ENCODE measurements at regions not wholly inside any gene's neighbourhood (a gene's known extent, or its start where the extent isn't known, plus 50 kb on each side); places are given as distances from the start of the nearest gene placed in this dataset.

DNA sequence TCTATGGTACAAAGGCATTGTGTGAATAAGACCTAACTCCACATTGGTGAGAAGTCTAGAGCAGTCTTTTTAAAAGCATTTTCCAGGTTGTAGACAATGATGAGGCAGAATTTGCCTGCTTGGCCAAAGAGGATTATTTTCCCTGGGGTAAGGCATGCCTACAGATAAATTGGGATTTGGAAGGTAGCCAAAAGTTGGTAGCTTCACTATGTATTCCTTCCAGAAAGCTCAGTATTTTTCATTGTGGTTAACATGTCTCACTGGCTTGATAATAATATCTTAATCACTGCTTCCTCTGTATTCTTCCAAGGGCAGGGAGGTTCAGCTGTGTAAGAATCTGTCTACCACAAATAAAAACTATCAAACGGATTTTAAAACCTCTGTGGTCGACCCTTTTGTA is 590.8 kb upstream of the PRMT6 start:
- no peak overlapping the region for H3K27ac ChIP-seq (replicated peaks)
- TF ChIP-seq, protein P1, sequence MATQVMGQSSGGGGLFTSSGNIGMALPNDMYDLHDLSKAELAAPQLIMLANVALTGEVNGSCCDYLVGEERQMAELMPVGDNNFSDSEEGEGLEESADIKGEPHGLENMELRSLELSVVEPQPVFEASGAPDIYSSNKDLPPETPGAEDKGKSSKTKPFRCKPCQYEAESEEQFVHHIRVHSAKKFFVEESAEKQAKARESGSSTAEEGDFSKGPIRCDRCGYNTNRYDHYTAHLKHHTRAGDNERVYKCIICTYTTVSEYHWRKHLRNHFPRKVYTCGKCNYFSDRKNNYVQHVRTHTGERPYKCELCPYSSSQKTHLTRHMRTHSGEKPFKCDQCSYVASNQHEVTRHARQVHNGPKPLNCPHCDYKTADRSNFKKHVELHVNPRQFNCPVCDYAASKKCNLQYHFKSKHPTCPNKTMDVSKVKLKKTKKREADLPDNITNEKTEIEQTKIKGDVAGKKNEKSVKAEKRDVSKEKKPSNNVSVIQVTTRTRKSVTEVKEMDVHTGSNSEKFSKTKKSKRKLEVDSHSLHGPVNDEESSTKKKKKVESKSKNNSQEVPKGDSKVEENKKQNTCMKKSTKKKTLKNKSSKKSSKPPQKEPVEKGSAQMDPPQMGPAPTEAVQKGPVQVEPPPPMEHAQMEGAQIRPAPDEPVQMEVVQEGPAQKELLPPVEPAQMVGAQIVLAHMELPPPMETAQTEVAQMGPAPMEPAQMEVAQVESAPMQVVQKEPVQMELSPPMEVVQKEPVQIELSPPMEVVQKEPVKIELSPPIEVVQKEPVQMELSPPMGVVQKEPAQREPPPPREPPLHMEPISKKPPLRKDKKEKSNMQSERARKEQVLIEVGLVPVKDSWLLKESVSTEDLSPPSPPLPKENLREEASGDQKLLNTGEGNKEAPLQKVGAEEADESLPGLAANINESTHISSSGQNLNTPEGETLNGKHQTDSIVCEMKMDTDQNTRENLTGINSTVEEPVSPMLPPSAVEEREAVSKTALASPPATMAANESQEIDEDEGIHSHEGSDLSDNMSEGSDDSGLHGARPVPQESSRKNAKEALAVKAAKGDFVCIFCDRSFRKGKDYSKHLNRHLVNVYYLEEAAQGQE (IDR thresholded peaks at IDR 0.05; ENCODE audit: insufficient replicate concordance, low read depth): no peak
- TF ChIP-seq SPI1 (IDR thresholded peaks at IDR 0.05; ENCODE audit: borderline replicate concordance, low read depth) (no peak), POLR2AphosphoS5 (IDR thresholded peaks at IDR 0.05; ENCODE audit: low read depth) (no peak), GABPA (IDR thresholded peaks at IDR 0.05; ENCODE audit: low read depth) (no peak)
- TF ChIP-seq, protein P2, sequence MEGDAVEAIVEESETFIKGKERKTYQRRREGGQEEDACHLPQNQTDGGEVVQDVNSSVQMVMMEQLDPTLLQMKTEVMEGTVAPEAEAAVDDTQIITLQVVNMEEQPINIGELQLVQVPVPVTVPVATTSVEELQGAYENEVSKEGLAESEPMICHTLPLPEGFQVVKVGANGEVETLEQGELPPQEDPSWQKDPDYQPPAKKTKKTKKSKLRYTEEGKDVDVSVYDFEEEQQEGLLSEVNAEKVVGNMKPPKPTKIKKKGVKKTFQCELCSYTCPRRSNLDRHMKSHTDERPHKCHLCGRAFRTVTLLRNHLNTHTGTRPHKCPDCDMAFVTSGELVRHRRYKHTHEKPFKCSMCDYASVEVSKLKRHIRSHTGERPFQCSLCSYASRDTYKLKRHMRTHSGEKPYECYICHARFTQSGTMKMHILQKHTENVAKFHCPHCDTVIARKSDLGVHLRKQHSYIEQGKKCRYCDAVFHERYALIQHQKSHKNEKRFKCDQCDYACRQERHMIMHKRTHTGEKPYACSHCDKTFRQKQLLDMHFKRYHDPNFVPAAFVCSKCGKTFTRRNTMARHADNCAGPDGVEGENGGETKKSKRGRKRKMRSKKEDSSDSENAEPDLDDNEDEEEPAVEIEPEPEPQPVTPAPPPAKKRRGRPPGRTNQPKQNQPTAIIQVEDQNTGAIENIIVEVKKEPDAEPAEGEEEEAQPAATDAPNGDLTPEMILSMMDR (IDR thresholded peaks at IDR 0.05; ENCODE audit: insufficient read depth, low read length): no peak
- no peak overlapping the region for H3K4me3 ChIP-seq (replicated peaks; ENCODE audit: insufficient read depth, low read length)
- DNase-seq (ENCODE audit: low read depth in 1 of 2, low spot score in 1 of 2): no peak
- H3K27me3 ChIP-seq (ENCODE audit: insufficient read depth, poor library complexity, severe bottlenecking): no peaks in the 10 kb centered on the region

- H3K4me3 ChIP-seq (replicated peaks; ENCODE audit: insufficient read depth, low read length): no peak overlapping the region
- no peak for DNase-seq (ENCODE audit: low read depth in 1 of 2, low spot score in 1 of 2)
- no peaks in the 10 kb centered on the region for H3K27me3 ChIP-seq (ENCODE audit: insufficient read depth, poor library complexity, severe bottlenecking)
- no peak for TF ChIP-seq GABPA (IDR thresholded peaks at IDR 0.05; ENCODE audit: low read depth)
- TF ChIP-seq, protein P1 (IDR thresholded peaks at IDR 0.05; ENCODE audit: insufficient replicate concordance, low read depth): no peak
- no peak for TF ChIP-seq SPI1 (IDR thresholded peaks at IDR 0.05; ENCODE audit: borderline replicate concordance, low read depth)
- TF ChIP-seq, protein P2 (IDR thresholded peaks at IDR 0.05; ENCODE audit: insufficient read depth, low read length): no peak
- no peak for TF ChIP-seq POLR2AphosphoS5 (IDR thresholded peaks at IDR 0.05; ENCODE audit: low read depth)
- no peak overlapping the region for H3K27ac ChIP-seq (replicated peaks)
Measured at GRCh38 chr1:106480629-106481028, 575.8 kb upstream of the PRMT6 start.

DNA sequence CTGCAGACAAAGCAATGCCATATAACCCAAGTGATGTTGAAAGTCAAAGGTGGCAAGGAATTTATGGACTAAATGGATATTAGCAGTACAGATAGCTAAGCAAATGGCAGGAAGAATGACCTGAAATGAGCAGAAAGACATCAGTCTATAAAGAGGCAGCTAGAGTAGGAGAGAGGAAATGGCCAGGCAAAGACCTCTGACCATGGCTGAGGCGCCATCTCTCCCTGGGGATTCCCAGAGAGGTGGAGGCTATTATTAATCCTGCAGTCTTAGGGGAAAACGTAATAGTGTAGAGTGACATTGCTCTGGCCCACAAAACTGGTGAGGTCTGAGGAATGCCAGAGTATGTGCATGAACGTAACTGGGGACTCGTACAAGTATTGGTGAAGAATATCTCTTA is 563.6 kb upstream of the PRMT6 start:
- no peak for DNase-seq (ENCODE audit: low read depth in 1 of 2, low spot score in 1 of 2)
- H3K27me3 ChIP-seq (ENCODE audit: insufficient read depth, poor library complexity, severe bottlenecking): no peaks in the 10 kb centered on the region
- H3K27ac ChIP-seq (replicated peaks): no peak overlapping the region
- H3K4me3 ChIP-seq (replicated peaks; ENCODE audit: insufficient read depth, low read length): no peak overlapping the region
- TF ChIP-seq, protein P2 (IDR thresholded peaks at IDR 0.05; ENCODE audit: insufficient read depth, low read length): no peak
- no peak for TF ChIP-seq GABPA (IDR thresholded peaks at IDR 0.05; ENCODE audit: low read depth)
- TF ChIP-seq SPI1 (IDR thresholded peaks at IDR 0.05; ENCODE audit: borderline replicate concordance, low read depth): no peak
- no peak for TF ChIP-seq POLR2AphosphoS5 (IDR thresholded peaks at IDR 0.05; ENCODE audit: low read depth)
- TF ChIP-seq, protein P1 (IDR thresholded peaks at IDR 0.05; ENCODE audit: insufficient replicate concordance, low read depth): no peak
